TTC549 (cell line): ENCODE measurements at regions not wholly inside any gene's neighbourhood (a gene's known extent, or its start where the extent isn't known, plus 50 kb on each side); places are given as distances from the start of the nearest gene placed in this dataset.
"Not testable (repeated sequence)": the region's sequence is repeated elsewhere in the genome, so short reads cannot be mapped to it uniquely, and the experiment has no call there.

Experiments used
- FAIRE-seq: peaks from 2 replicates; lab custom pipeline; 2012; peaks lifted over from hg19 to GRCh38; lab: Jason Lieb, UNC

DNA sequence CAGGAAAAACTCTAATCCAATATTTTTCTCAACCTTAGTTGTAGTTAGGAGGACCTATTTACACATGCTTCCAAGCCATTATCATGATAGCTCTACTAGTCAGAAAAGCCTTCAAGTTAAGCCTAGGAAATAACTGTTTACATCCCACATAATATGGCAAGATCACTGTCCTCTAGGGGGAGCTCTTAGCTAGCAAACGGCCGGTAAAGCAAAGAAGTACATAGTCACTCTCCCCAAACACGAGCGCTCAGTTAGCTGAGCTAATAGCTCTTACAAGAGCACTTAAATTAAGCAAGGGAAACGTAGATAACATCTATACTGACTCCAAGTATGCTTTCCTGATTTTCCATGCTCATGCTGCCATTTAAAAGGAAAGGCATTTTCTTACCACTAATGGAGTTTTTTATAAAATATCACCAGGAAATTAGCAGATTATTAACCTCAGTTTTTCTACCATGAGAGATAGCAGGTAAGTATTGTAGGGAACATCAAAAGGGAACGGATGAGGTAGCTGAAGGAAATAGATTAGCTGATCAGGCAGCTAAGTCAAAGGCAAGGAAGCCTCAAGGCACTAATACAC is 100.6 kb upstream of the PABPC3 start:
- FAIRE-seq, result peak; percentile 95

DNA sequence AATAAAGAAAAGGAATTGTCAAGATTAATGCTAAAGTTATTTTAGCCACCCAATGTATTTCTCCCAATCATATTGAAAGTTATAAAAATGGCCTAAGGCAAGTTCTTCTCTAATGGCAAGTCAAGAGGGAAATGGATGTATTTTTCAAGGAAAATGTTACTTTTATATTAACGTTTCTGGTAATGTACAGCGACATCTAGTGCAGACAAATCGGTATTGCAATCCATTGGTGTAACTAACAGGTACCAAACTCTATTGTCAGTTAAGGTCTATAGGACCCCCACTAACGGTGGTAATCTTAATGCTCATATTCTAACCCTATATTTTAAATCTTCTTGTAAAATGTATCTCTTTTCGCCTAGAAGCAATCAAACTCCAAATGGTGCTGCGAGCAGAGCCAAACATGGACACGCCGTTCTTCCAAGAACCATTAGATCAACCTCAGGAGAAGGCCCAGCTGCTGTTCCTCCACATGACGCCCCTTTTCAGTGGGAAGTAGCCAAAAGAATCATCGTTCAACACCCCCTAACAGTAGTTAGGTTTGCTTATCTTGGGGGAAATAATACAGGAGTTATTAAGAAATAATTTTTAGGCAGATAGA is 98.5 kb upstream of the PABPC3 start:
- peak; percentile 94 for FAIRE-seq

GRCh38 chr13:24998433-24998832 is 97.5 kb upstream of the PABPC3 start:
- no peak for FAIRE-seq

GRCh38 chr13:25001476-25002206 is 94.3 kb upstream of the PABPC3 start:
- no peak for FAIRE-seq

- FAIRE-seq, result not testable (repeated sequence)
Measured at GRCh38 chr13:25002311-25002710, 93.6 kb upstream of the PABPC3 start.

DNA sequence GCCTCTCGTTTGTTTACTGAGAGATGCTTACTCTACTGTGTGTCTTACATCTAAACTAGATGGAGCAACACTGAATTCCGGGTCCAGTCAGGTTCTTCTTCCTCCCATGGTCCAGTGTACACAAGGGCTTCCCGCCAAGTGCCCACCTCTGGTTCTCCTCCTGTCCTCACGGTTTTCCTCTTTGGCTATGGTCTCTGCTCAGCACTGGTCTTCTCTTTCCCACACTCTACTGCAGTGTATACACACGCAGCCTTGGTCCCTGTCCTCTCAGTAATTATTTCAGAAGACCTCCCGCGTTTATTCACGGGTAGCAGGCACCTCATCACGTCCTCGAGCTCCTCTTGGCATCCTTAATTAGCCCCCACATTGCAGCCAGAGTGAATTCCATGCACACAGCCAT is 91.4 kb upstream of the PABPC3 start:
- FAIRE-seq, result not testable (repeated sequence)

- FAIRE-seq, result peak; percentile 70
Measured at GRCh38 chr13:25005050-25005497, 90.9 kb upstream of the PABPC3 start.

GRCh38 chr13:25007389-25007788 is 88.5 kb upstream of the PABPC3 start:
- FAIRE-seq, result not testable (repeated sequence)

- not testable (repeated sequence) for FAIRE-seq
Measured at GRCh38 chr13:25014398-25014973, 81.5 kb upstream of the PABPC3 start.

GRCh38 chr13:25017176-25017575 is 78.8 kb upstream of the PABPC3 start:
- not testable (repeated sequence) for FAIRE-seq

GRCh38 chr13:25017808-25018728 is 77.9 kb upstream of the PABPC3 start:
- FAIRE-seq, result not testable (repeated sequence)

- FAIRE-seq, result no peak
Measured at GRCh38 chr13:25018729-25019115, 77.2 kb upstream of the PABPC3 start.

DNA sequence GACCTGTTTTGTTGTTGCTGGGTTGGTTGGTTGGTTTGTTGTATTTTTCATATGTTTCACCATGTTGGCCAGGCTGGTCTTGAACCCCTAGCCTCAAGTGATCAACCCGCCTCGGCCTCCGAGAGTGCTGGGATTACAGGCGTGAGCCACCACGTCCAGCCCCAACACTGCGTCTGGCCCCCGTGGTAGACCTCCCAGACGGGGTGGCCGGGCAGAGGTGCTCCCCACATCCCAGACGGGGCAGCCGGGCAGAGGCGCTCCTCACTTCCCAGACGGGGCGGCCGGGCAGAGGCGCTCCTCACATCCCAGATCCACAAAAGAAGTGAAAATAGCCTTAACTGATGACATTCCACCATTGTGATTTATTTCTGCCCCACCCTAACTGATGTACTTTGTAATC is 76.2 kb upstream of the PABPC3 start:
- not testable (repeated sequence) for FAIRE-seq

DNA sequence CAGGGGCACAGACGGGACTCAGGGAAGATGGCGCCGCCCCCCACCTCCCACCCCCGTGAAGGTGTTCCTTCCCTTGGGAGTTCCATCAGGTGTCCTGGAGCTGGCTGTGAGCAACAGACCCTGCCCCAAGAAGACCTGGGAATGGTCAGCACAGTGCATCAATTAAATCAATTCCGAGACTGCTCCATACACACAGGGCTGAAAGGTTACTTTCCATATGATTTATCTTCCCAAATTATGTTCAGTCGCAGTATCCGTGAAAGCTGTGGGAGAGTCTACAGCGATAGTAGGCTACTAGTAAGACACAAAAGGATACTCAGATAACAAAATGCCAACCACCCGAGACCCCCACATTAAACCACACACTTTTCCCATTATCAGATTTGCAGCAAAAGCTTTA is 71.8 kb upstream of the PABPC3 start:
- FAIRE-seq, result no peak

GRCh38 chr13:25032160-25032559 is 63.8 kb upstream of the PABPC3 start:
- FAIRE-seq, result no peak

DNA sequence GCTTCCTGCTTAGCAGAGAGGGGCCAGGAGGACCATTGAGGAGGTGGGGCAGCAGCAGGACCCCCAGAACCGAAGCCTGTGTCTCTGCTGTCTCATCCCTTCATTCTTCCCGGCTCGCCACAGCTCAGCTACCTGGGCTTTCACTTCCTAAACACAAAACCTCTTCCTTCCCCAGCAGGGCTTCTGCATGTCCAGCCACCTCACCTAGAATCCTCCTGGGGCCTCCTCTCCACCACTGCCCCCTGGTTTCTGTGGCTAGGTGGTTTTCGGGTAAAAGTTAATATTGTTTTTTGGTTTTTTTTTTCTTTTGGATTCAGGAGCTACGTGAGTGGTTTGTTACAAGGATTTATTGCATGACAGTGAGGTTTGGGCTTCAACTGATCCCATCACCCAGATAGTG is 61.8 kb upstream of the PABPC3 start:
- no peak for FAIRE-seq

DNA sequence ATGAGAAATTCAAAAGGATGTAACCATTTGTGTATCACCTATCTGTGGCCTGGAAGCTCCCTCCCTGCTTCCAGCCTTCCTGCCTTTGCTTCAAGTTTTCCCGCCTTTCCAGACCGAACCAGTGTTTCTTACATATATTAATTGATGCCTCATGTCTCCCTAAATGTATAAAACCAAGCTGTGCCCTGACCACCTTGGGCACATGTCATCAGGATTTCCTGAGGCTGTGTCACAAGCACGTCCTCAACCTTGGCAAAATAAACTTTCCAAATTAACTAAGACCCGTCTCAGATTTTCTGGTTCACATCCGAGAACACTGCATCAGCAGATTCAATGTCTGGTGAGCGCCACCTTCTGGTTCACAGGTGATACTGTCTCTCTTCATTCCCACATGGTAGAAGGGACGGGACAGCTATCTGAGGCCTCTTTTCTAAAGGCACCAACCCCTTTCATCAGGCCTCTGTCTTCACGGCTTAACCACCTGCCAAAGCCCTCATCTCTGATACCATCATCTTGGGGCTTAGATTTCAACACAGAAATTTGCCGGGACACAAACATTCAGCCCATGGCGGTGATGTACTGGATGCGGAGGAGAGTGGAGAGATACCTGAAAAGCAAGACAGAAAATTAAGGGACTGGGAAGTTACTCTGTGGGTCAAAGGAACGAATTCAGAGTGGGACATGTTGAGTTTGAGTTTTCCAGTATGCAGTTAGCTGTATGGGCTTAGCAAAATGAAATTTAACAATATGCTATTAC is 58.7 kb upstream of the PABPC3 start:
- FAIRE-seq, result no peak

- FAIRE-seq, result no peak
Measured at GRCh38 chr13:25042151-25042865, 53.6 kb upstream of the PABPC3 start.

DNA sequence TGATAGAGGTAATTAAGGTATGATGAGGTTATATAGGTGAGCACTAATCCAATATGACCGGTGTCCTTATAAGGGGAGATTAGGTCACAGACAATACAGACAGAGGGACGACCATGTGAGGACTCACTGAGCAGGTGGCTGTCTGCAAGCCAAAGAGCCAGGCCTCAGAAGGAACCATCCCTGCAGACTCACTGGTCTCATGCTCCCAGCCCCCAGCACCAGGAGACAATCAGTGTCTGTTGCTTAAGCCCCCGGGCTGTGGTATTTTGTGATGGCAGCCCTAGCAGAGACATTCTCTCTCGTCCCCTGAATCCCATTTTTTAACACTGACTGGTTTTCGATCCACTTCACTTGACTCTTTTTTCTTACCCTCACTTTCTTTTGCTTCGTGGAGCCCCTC is 51.9 kb upstream of the PABPC3 start:
- no peak for FAIRE-seq
